ENCODE measurements at regions not wholly inside any gene's neighbourhood (a gene's known extent, or its start where the extent isn't known, plus 50 kb on each side); places are given as distances from the start of the nearest gene placed in this dataset.

- no peak for TF ChIP-seq POLR2A (IDR thresholded peaks at IDR 0.05)
- TF ChIP-seq CTCF (IDR thresholded peaks at IDR 0.05), result no peak
Measured at GRCh38 chr18:60649842-60650536, 277.4 kb upstream of the MC4R start.
